Globus pallidus (tissue), 1 donor: ENCODE measurements at regions not wholly inside any gene's neighbourhood (a gene's known extent, or its start where the extent isn't known, plus 50 kb on each side); places are given as distances from the start of the nearest gene placed in this dataset.
A peak's percentile ranks its signal among the peaks of the same experiment; 100 is the strongest.

Source experiments
- DNase-seq: peaks from one replicate; pipeline ENCODE4 v3.0.0-alpha.2; 2015; ENCODE audit warnings: low spot score

- no peak for DNase-seq
These were observed 366.2 kb downstream of the TFAP2A start for GRCh38 chr6:10048370-10049297.

DNA sequence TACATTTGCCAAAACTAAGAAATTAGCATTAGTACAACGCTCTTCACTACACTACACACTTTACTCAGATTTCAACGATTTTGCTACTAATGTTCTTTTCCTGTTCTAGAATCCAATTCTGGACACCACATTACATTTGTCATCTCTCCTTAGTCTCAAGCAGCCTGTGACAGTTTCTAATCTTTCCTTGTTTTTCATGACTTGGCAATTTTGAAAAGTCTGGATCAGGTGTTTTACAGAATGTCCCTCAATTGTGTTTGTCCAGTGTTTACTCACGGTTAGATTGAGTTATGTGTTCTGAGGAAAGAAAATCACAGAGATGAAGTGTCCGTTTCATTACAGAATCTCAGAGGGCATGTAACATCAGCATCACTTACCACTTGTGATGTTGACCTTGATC, 372.6 kb downstream of the TFAP2A start:
- no peak for DNase-seq

DNA sequence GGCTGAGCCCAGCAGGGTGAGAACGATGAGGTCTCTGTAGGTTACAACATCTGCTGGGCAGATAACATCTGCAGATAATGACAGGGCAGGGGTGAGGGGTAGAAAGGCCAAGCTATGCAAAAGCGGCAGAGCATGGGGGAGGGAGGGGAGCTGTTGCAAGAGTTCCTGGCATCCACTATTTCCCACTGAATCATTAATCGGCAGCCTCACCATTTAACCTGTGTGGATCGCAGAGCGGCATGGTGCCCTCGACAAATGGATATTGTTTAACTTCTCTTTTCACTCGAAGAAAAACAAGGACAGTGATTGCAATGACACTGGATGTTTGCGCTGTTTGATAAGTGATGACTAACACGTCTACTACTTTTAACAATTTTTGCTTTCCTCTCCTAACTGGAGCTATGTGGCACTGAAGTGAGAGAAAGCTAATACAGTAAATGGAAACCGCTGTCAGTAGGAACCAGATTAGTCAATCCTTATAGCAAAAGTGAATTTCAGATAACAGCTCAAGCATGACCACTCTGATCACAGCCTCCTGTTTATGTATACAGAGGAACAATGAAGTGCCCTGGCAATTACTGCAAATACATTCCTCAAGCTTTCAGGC, 381.5 kb downstream of the TFAP2A start:
- DNase-seq: no peak

- no peak for DNase-seq
These were observed 383.3 kb downstream of the TFAP2A start for GRCh38 chr6:10031617-10032016.

GRCh38 chr6:10030942-10031537, 383.8 kb downstream of the TFAP2A start:
- peak; percentile 11 for DNase-seq

DNA sequence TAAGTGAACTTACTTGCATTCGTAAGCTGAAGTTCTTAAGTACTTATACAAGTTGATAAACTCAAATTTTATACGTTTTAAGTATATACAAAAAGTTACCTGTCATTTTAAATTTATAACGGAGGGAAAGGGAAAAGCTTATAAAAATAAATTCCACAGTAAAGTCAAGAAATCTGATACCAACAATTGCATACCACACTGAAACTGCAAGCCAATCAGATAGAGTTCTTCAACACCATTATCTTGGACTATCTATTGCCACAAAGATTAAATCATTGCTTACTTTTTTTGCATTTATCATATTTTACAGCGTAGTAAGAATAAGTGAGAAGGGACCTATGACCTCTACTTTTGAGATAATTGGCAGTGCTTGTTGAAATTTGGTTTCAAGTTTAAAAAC, 386.7 kb downstream of the TFAP2A start:
- DNase-seq: no peak

- DNase-seq: no peak
These were observed 395.0 kb downstream of the TFAP2A start for GRCh38 chr6:10019851-10020250.

DNA sequence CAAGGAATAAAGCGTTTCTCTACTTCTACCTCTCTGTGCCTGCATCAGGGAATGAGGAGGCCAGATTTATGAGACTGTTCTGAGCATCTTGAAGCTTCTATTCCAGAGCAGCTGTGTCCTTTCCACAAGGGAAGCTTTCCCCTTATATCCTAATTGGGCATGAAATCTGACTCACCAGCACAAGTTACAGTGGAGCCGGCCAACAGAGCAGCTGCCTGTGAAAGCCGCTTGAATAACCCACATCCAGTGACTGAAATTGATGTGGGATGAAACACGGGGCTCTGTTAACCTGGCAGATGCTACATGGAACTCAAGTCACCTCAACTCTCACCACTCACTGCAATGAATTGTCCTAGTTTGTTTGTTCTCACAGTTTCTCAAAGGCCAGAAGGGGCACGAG, 400.3 kb downstream of the TFAP2A start:
- no peak for DNase-seq

DNA sequence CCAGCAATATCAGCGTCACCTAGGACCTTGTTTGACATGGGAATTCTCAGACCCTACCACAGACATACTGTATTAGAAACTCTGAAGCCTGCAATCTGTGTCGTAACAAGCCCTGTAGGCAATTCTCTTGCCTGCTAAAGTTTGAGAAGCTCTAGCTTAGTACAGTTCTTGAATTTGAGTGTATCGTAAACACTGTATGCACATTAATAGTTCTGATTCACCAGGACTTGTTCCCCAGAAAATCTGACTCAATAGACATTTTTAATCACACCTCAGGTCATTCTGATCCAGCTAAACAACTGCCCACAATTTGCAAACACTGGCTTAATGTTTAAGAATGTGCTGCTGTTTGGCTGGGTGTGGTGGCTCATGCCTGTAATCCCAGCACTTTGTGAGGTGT, 414.3 kb downstream of the TFAP2A start:
- no peak for DNase-seq

DNA sequence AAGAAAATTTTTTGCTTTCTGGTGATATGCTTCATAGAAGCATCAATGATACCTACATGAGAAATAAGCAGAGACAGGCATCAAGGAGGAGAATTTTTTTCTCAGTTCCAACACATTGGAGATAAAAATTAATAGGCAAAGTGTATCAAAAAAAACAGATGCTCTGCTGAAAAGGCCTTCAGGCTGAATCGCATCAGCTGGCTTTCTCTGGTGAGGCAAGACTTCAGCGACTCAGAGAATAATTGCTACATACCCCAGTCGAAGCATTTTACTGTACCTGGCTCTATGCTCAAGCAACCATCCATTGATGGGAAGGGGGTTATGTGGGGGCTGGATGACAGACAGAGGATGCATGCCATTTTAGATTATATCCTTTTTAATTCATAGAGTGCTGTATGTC, 415.1 kb downstream of the TFAP2A start:
- DNase-seq: no peak

- no peak for DNase-seq
These were observed 428.6 kb downstream of the TFAP2A start for GRCh38 chr6:9986273-9986672.

GRCh38 chr6:9985481-9985880, 429.4 kb downstream of the TFAP2A start:
- DNase-seq: no peak

DNA sequence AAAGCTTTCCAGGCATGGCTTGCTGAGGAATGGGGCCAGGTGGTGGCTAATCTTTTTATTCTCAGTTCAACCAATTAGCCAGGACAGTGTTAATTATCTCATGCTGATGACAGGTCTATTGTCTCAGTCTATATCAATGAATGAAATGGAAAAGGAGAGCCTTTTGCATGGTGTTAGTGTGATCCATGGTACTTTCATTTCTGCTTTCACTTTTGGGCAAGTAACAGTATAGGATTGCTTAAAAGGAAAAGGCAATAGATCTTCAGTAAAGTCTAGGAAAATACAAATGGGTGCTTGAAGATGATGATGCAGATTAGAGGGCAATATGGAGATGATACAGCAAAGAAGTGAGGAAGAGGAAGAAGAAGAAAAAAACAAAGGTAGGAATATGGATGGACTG, 430.3 kb downstream of the TFAP2A start:
- no peak for DNase-seq

DNA sequence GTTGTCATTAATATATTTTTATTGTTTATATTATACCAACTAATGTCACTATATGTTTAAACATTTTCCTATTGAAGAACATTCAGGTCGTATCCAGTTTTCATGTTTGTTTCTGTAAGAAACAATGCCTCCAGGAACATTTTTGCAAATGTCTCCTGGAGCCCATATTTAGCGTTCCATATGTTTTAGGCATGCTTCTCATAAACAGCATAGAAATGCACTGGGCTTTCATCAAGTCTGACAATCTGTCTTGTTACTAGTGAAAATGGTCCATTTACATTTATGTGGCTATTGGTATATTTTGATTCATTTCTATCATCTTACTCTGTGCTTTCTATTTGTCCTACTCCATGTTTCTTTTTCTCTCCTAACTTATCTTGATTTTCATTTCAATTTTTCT, 431.7 kb downstream of the TFAP2A start:
- DNase-seq: no peak

DNA sequence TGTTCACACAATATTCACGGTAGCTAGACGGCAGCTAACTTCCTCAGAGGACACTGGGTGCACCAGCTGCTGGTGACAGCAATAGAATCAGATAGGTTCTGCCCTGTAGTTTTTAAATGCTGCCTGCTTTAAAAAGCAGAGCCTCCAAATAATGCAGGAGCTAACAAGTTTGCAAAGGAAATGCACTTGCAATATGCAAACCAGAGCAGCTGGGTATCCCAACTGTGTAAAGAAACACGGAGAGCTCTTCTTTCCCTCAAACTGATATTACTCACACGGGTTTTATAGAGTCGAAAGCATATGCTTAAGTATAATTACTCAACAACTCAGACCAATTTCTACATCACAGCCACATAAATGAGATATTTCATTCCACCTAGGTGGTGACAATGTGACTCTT, 432.7 kb downstream of the TFAP2A start:
- DNase-seq: no peak

DNA sequence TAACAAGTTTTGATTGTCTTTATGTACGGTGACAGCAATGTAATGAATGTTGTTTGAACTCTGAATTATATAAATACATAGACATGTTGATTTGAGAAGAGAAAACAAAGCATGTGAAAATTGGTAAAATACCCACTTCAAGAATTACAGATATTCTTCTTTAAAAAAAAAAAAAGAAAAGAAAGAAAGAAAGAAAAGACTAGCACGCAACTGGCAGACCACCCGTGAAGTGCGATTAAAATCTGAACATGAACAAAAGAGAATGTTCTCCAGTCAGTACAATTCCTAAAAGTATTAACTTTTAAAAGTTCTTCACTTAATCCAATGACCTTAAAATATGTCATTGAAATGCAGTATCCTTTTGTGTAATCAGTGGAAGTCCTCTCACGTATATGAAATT, 434.9 kb downstream of the TFAP2A start:
- no peak for DNase-seq

DNA sequence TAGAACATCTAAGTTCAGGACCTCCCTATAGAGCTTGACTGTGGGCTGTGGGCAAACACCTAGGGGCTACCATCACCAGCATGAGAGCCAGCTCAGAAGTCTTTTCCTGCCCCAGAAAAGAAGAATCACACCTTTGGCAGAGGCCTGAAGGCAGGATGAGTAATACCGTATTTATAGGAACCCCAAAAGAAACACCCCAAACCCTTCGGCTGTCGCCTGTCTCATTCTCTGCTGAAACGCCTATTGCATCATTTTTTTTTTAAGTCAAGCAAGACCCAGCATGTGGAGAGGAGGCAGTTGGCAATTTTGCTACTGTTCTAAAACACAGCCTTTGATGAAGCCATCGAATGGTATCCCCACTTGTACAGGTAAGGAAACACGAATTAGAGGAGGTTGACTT, 436.4 kb downstream of the TFAP2A start:
- DNase-seq: no peak

GRCh38 chr6:9977411-9977810, 437.5 kb downstream of the TFAP2A start:
- no peak for DNase-seq

- DNase-seq: no peak
These were observed 453.2 kb downstream of the TFAP2A start for GRCh38 chr6:9961646-9962045.

- DNase-seq: no peak
These were observed 457.6 kb downstream of the TFAP2A start for GRCh38 chr6:9957215-9957759.

- DNase-seq: no peak
These were observed 466.2 kb downstream of the TFAP2A start for GRCh38 chr6:9948678-9949077.

GRCh38 chr6:9943986-9944385, 470.9 kb downstream of the TFAP2A start:
- no peak for DNase-seq

DNA sequence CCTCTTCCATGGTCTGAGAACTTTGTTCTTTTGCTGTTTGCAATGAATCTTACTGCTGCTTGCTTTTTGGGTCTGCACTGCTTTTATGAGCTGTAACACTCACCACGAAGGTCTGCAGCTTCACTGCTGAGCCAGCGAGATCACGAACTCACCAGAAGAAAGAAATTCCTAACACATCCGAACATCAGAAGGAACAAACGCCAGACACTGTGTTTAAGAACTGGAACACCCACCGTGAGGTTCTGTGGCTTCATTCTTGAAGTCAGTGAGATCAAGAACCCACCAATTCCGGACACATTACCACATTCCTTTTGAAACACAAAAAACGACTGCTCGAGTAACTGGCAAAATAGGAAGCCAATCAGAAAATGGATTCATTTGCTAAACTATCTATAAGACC, 471.8 kb downstream of the TFAP2A start:
- no peak for DNase-seq
